DMS 273 (cell line): ENCODE measurements at regions not wholly inside any gene's neighbourhood (a gene's known extent, or its start where the extent isn't known, plus 50 kb on each side); places are given as distances from the start of the nearest gene placed in this dataset.
A peak's percentile ranks its signal among the peaks of the same experiment; 100 is the strongest.

Experiments used
- DNase-seq: peaks from one replicate; lab custom pipeline; 2025; ENCODE audit not compliant: unreplicated experiment; lab: John Stamatoyannopoulos, UW

GRCh38 chr3:156760333-156760732 lies 65.8 kb upstream of the LEKR1 start:
- peak; percentile 21 for DNase-seq

GRCh38 chr3:156761007-156761406 lies 65.1 kb upstream of the LEKR1 start:
- peak; percentile 84 for DNase-seq

GRCh38 chr3:156761713-156762451 lies 64.3 kb upstream of the LEKR1 start:
- DNase-seq, result peak; percentile 20

- DNase-seq, result peak; percentile 81
Observed at GRCh38 chr3:156762631-156763185, 63.4 kb upstream of the LEKR1 start.

- DNase-seq, result no peak
Observed at GRCh38 chr3:156763386-156763785, 62.8 kb upstream of the LEKR1 start.

DNA sequence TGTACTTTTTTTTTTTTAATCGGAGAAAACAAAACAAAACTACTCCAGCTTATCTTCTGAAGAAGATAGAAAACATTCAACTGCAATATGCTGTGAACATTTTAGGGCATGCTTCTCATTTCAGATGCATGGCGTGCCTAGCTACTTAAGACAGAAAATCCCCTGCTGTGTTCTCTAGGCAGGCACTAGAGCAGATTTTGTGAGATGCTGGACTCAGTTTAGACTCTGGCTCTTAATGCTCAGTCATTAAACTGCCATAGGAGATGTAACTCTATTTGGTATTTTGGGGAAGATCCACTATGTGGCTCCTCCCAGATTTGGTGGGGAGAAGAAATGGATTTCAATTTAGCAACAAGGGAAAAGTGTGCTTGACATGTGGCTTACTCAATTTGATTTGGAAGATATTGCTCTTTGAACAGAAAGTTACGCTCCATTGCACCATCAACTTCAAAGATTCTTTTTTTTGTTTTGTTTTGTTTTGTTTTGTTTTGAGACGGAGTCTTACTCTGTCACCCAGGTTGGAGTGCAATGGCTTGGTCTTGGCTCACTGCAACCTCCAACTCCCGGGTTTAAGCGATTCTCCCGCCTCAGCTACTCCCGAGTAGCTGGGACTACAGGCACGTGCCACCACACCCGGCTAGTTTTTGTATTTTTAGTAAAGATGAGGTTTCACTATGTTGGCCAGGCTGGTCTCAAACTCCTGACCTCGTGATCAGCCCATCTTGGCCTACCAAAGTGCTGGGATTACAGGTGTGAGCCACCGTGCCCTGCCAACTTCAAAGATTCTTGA lies 62.0 kb upstream of the LEKR1 start:
- no peak for DNase-seq

- no peak for DNase-seq
Observed at GRCh38 chr3:156764751-156765150, 61.4 kb upstream of the LEKR1 start.

DNA sequence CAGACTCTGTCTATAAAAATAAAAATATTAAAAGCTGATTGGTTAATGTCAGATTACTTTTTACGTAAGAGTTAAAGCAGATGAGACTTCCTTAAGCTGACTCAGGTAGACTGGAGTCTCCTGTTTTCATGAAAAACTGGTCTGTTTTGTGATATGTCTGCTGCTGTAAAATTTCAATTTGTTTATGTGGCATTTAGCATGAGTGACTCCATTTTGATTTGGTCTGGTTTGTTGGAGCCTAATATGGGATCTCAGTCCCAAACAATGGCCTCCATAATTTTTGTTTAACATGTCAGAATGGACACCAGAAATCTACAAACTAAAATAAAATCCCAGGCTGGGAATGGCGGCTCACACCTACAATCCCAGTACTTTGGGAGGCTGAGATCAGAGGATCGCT lies 57.8 kb upstream of the LEKR1 start:
- DNase-seq, result no peak

DNA sequence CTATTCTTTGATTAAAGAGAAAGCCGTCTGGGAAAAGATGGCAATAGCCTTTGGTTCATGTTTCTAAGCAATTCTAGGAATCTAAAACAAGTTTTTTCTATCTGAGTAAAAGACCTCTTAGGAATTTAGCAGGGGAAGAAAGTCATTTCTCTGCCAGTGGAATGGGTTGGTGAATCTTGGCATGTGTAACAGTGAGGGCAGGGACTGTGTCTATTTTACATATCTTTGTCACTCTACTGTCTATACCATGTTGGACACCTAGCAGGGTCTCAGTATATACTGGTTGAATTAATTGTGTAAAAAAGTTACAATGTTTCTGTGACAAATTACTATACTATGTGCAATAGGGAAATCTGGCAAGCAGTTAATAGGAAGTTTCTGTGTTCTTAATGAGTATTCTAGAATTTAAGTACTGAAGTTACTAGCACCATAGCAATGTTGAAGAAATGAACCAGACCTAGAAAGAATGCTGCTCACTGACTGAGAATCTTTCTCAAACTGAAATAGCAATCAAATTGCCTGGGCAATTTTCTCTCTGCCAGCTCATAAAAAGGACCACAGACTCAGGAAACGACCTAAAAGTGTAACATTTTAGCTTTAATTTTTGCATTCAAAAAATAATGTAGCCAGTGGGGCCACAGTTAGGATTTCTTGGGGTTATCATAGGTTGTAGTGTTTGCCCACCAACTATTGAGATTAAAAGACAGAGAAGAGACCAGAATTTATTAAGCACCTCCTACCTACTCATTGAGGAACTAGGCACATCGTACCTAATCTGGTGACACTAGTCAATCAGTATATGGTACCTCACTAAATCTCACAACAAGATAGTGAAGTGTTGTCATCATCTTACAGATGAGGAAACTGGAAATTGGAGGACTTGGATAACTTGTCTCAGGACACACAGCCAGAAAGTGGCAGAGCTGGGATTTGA lies 56.2 kb upstream of the LEKR1 start:
- DNase-seq, result no peak

DNA sequence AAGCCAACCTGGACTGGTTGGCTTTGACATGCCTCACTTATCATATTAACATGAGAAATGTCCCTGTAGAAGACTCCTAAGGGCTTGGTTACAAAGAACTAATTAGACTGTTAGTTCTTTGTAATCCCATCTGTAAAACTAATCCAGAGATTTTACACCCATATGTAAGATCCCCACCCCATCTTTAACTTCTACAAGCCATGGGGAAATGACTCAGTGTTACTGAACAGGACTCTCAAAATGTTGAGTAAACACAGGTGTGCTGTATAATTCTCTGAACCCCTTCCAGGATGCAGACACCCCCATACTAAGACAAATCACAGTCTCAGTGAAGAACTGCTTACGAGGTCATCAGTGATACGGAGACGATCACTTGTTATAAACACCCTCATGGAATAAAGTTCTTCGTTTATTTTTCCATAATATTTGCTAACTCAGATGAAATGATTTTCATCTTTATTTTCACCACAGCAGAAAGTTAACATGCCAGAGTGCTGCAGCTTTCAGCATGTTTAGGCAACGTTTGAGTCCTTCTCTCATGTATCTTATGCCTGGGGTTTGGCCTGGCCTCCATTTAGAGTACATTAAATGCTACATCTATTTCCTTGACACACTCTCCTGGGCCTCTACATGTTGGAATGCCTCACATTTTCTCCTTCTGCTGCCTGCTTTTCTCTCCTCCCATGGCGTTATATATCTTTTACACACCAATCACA lies 55.3 kb upstream of the LEKR1 start:
- DNase-seq, result no peak

DNA sequence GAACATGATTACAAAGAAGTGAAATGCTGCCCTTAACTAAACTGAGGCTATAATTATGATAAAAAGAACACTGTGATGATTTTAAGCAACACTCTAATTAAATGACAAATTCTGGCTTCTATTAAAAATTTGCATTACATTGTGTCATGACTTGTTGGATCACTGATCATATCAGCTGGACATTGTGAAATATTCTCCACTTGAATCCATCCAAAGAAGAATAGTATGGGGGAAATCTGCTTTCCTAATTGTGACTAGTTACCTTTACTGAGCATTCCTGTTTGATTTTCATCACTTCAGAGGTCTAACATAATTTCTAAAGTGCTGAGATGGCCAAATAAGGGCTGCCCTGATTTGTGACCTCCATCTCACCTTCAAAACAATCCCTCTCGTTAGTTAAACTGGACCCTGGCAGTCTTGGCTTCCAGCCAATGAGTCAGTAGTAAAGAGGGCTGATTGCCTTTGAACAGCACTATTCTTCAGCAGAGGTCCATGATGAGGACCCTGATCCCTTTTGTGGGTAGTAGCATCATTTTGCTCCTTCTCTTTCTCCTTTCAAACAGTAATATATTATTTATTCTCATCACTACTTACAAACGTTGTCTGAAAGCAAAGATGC lies 53.5 kb upstream of the LEKR1 start:
- peak; percentile 45 for DNase-seq

GRCh38 chr3:156776031-156776430 lies 50.1 kb upstream of the LEKR1 start:
- no peak for DNase-seq
